HG02885 (cell line): ENCODE measurements at regions not wholly inside any gene's neighbourhood (a gene's known extent, or its start where the extent isn't known, plus 50 kb on each side); places are given as distances from the start of the nearest gene placed in this dataset.

ENCODE experiments used
- ATAC-seq: cut with Tn5 transposase; IDR thresholded peaks from one replicate; pipeline ENCODE4 v1.9.1; 2021; ENCODE audit warnings: mild to moderate bottlenecking; ENCODE audit not compliant: unreplicated experiment, poor library complexity

GRCh38 chr6:9647599-9647998 lies 767.3 kb downstream of the TFAP2A start:
- ATAC-seq = no peak

GRCh38 chr6:9647071-9647445 lies 767.8 kb downstream of the TFAP2A start:
- no peak for ATAC-seq

- ATAC-seq = no peak
Measured at GRCh38 chr6:9646342-9647070, 768.4 kb downstream of the TFAP2A start.

- no peak for ATAC-seq
Measured at GRCh38 chr6:9638861-9639260, 776.0 kb downstream of the TFAP2A start.

- ATAC-seq = no peak
Measured at GRCh38 chr6:9634776-9635175, 780.1 kb downstream of the TFAP2A start.

- no peak for ATAC-seq
Measured at GRCh38 chr6:9632026-9632425, 782.8 kb downstream of the TFAP2A start.

GRCh38 chr6:9628819-9629218 lies 786.1 kb downstream of the TFAP2A start:
- ATAC-seq = no peak

GRCh38 chr6:9627916-9628315 lies 787.0 kb downstream of the TFAP2A start:
- no peak for ATAC-seq

GRCh38 chr6:9623985-9624384 lies 790.9 kb downstream of the TFAP2A start:
- no peak for ATAC-seq

- ATAC-seq = no peak
Measured at GRCh38 chr6:9623228-9623832, 791.5 kb downstream of the TFAP2A start.

GRCh38 chr6:9621276-9621675 lies 793.6 kb downstream of the TFAP2A start:
- ATAC-seq = no peak

GRCh38 chr6:9620687-9621086 lies 794.2 kb downstream of the TFAP2A start:
- no peak for ATAC-seq

- ATAC-seq = no peak
Measured at GRCh38 chr6:9620263-9620662, 794.6 kb downstream of the TFAP2A start.

GRCh38 chr6:9614778-9615177 lies 800.1 kb downstream of the TFAP2A start:
- no peak for ATAC-seq

- ATAC-seq = no peak
Measured at GRCh38 chr6:9612489-9612888, 802.4 kb downstream of the TFAP2A start.

GRCh38 chr6:9610620-9611415 lies 804.1 kb downstream of the TFAP2A start:
- no peak for ATAC-seq

GRCh38 chr6:9606435-9607134 lies 808.3 kb downstream of the TFAP2A start:
- ATAC-seq = no peak

- no peak for ATAC-seq
Measured at GRCh38 chr6:9594746-9595145, 820.1 kb downstream of the TFAP2A start.

- ATAC-seq = no peak
Measured at GRCh38 chr6:9593554-9593953, 821.3 kb downstream of the TFAP2A start.

- no peak for ATAC-seq
Measured at GRCh38 chr6:9583753-9584352, 831.0 kb downstream of the TFAP2A start.
